GM23248 (cell line): ENCODE measurements at regions not wholly inside any gene's neighbourhood (a gene's known extent, or its start where the extent isn't known, plus 50 kb on each side); places are given as distances from the start of the nearest gene placed in this dataset.
A peak's percentile ranks its signal among the peaks of the same experiment; 100 is the strongest.

Experiments
- DNase-seq: peaks from one replicate; pipeline ENCODE4 v3.0.0-alpha.2; 2015
- H2AFZ ChIP-seq: fragments of 200-600 bp; sonication (generic); 2 replicates; pipeline ENCODE4 v1.6.1; 2016; ENCODE audit warnings: antibody characterized with exemption
- H3F3A ChIP-seq: fragments of 200-600 bp; sonication (generic); 2 replicates; pipeline ENCODE4 v1.6.1; 2016; ENCODE audit warnings: mild to moderate bottlenecking, antibody characterized with exemption, mixed run types; ENCODE audit not compliant: insufficient read depth
- H3K27ac ChIP-seq: fragments of 200-600 bp; sonication (generic); 2 replicates; pipeline ENCODE4 v1.5.1; 2016; ENCODE audit warnings: mild to moderate bottlenecking
- H3K27me3 ChIP-seq: fragments of 200-600 bp; sonication (generic); replicated peaks from 2 replicates; pipeline ENCODE4 v1.6.1; 2016; ENCODE audit warnings: mild to moderate bottlenecking; ENCODE audit not compliant: insufficient read depth
- H3K36me3 ChIP-seq: fragments of 200-600 bp; sonication (generic); 2 replicates; pipeline ENCODE4 v1.6.1; 2016; ENCODE audit warnings: low read depth, mild to moderate bottlenecking
- H3K4me1 ChIP-seq: fragments of 200-600 bp; sonication (generic); 2 replicates; pipeline ENCODE4 v1.6.1; 2016; ENCODE audit warnings: mild to moderate bottlenecking; ENCODE audit not compliant: insufficient read depth
- H3K4me2 ChIP-seq: fragments of 200-600 bp; sonication (generic); one replicate; pipeline ENCODE4 v1.6.1; 2016; ENCODE audit warnings: mild to moderate bottlenecking; ENCODE audit not compliant: unreplicated experiment
- H3K4me3 ChIP-seq: fragments of 200-600 bp; sonication (generic); 2 replicates; pipeline ENCODE4 v1.5.1; 2016; ENCODE audit warnings: mild to moderate bottlenecking
- H3K79me2 ChIP-seq: fragments of 200-600 bp; sonication (generic); 2 replicates; pipeline ENCODE4 v1.6.1; 2016; ENCODE audit warnings: mild to moderate bottlenecking; ENCODE audit not compliant: insufficient read depth
- H3K9ac ChIP-seq: fragments of 200-600 bp; sonication (generic); 2 replicates; pipeline ENCODE4 v1.6.1; 2016; ENCODE audit warnings: mild to moderate bottlenecking
- H3K9me2 ChIP-seq: fragments of 200-600 bp; sonication (generic); 2 replicates; pipeline ENCODE4 v1.6.1; 2016; ENCODE audit warnings: mixed run types, mild to moderate bottlenecking, moderate library complexity; ENCODE audit not compliant: insufficient read depth
- H3K9me3 ChIP-seq: fragments of 200-600 bp; sonication (generic); one replicate; pipeline ENCODE4 v1.6.1; 2017; ENCODE audit warnings: low read depth
- H4K20me1 ChIP-seq: fragments of 200-600 bp; sonication (generic); 2 replicates; pipeline ENCODE4 v1.6.0; 2016; ENCODE audit not compliant: insufficient read depth
- EZH2 ChIP-seq: fragments of 200-600 bp; sonication (generic); IDR thresholded peaks from 2 replicates; pipeline ENCODE4 v1.6.1; 2018; ENCODE audit warnings: antibody characterized with exemption, mild to moderate bottlenecking; ENCODE audit not compliant: insufficient read depth, poor library complexity, severe bottlenecking
- EZH2phosphoT487 ChIP-seq: fragments of 200-600 bp; sonication (generic); IDR thresholded peaks from 2 replicates; pipeline ENCODE4 v1.6.1; 2018; ENCODE audit warnings: antibody characterized with exemption, moderate library complexity, mild to moderate bottlenecking, low read depth; ENCODE audit not compliant: insufficient read depth
- WGBS, 2 experiments: methylation state at CpG; one replicate each; pipeline ENCODE4 v1.1.6; 2015 to 2017; ENCODE audit warnings: low lambda C conversion rate in 2 of 2, low coverage in 1 of 2; ENCODE audit errors: missing lambda C conversion rate in 2 of 2; 5-methylcytosine and 5-hydroxymethylcytosine counted together
- in situ Hi-C: fragments of 300-500 bp; cut with MboI; formaldehyde crosslinking; loops from 2 replicates; pipeline ENCODE4 v1.15.0; 2020

GRCh38 chr7:116083796-116084195, 53.2 kb upstream of the TFEC start:
- no peak overlapping the region for H3K27ac ChIP-seq
- no peak for DNase-seq
- no peak overlapping the region for H3K4me3 ChIP-seq
- H3K9me2 ChIP-seq: no peaks in the 10 kb centered on the region; the same call in 1 of the 2 replicates
- no peak overlapping the region for H3K4me2 ChIP-seq
- H3K27me3 ChIP-seq: no peaks in the 10 kb centered on the region
- TF ChIP-seq EZH2phosphoT487 (no peak), EZH2 (no peak)
- in situ Hi-C loops: no loop called here
- no peak overlapping the region for H2AFZ ChIP-seq
- no peaks in the 10 kb centered on the region for H3K9me3 ChIP-seq
- H3K36me3 ChIP-seq: no peaks in the 10 kb centered on the region
- no peaks in the 10 kb centered on the region for H3K79me2 ChIP-seq
- no peaks in the 10 kb centered on the region for H3K4me1 ChIP-seq
- WGBS, 2 experiments: 12 to 28% methylated on average over 2 of the region's 2 CpGs
- no peaks in the 10 kb centered on the region for H4K20me1 ChIP-seq
- H3K9ac ChIP-seq: no peak overlapping the region
- H3F3A ChIP-seq: no peaks in the 10 kb centered on the region

- no peak for TF ChIP-seq EZH2
- no peak for TF ChIP-seq EZH2phosphoT487
- Histone ChIP-seq H3K36me3 (no peaks in the 10 kb centered on the region), H3F3A (no peaks in the 10 kb centered on the region), H3K4me1 (no peaks in the 10 kb centered on the region), H4K20me1 (no peaks in the 10 kb centered on the region), H2AFZ (no peak overlapping the region), H3K4me2 (no peak overlapping the region), H3K9me3 (no peaks in the 10 kb centered on the region), H3K9ac (no peak overlapping the region), H3K4me3 (no peak overlapping the region), H3K9me2 (no peaks in the 10 kb centered on the region; the same call in 1 of the 2 replicates), H3K27me3 (no peaks in the 10 kb centered on the region), H3K27ac (no peak overlapping the region), H3K79me2 (no peaks in the 10 kb centered on the region)
- in situ Hi-C loops: no loop called here
- 37 to 39% methylated on average over 3 of the region's 3 CpGs for WGBS, 2 experiments
- DNase-seq: no peak
Observed at GRCh38 chr7:116086547-116087045, 56.0 kb upstream of the TFEC start.

GRCh38 chr7:116087291-116087690, 56.7 kb upstream of the TFEC start:
- in situ Hi-C loops: no loop called here
- Histone ChIP-seq H3K9ac (no peak overlapping the region), H4K20me1 (no peaks in the 10 kb centered on the region), H3K4me3 (no peak overlapping the region), H3K4me1 (no peaks in the 10 kb centered on the region), H3K36me3 (no peaks in the 10 kb centered on the region), H3K27ac (no peak overlapping the region), H3K9me3 (no peaks in the 10 kb centered on the region), H3K27me3 (no peaks in the 10 kb centered on the region), H3K79me2 (no peaks in the 10 kb centered on the region), H2AFZ (no peak overlapping the region), H3F3A (no peaks in the 10 kb centered on the region), H3K4me2 (no peak overlapping the region), H3K9me2 (no peaks in the 10 kb centered on the region; the same call in 1 of the 2 replicates)
- TF ChIP-seq EZH2: no peak
- TF ChIP-seq EZH2phosphoT487: no peak
- DNase-seq: no peak

- Histone ChIP-seq H3K9me2 (no peaks in the 10 kb centered on the region; the same call in 1 of the 2 replicates), H3F3A (no peaks in the 10 kb centered on the region), H4K20me1 (no peaks in the 10 kb centered on the region), H3K79me2 (no peaks in the 10 kb centered on the region), H3K4me2 (no peak overlapping the region), H2AFZ (no peak overlapping the region), H3K27ac (no peak overlapping the region), H3K9ac (no peak overlapping the region), H3K9me3 (no peaks in the 10 kb centered on the region), H3K36me3 (no peaks in the 10 kb centered on the region), H3K4me1 (no peaks in the 10 kb centered on the region), H3K27me3 (no peaks in the 10 kb centered on the region), H3K4me3 (no peak overlapping the region)
- in situ Hi-C loops: no loop called here
- WGBS, 2 experiments: 36% methylated on average over 2 of the region's 2 CpGs
- TF ChIP-seq EZH2phosphoT487: no peak
- no peak for TF ChIP-seq EZH2
- DNase-seq: no peak
Observed at GRCh38 chr7:116087984-116088383, 57.4 kb upstream of the TFEC start.

- H3K4me3 ChIP-seq: no peak overlapping the region
- no peaks in the 10 kb centered on the region; the same call in 1 of the 2 replicates for H3K9me2 ChIP-seq
- TF ChIP-seq EZH2 (no peak), EZH2phosphoT487 (no peak)
- H3K9me3 ChIP-seq: no peaks in the 10 kb centered on the region
- no peak overlapping the region for H2AFZ ChIP-seq
- no peaks in the 10 kb centered on the region for H3F3A ChIP-seq
- H3K4me1 ChIP-seq: no peaks in the 10 kb centered on the region
- no peaks in the 10 kb centered on the region for H3K36me3 ChIP-seq
- peak; percentile 7 for DNase-seq
- 58 to 59% methylated on average over 1 of the region's 1 CpG for WGBS, 2 experiments
- no peak overlapping the region for H3K4me2 ChIP-seq
- H3K9ac ChIP-seq: no peak overlapping the region
- in situ Hi-C loops: no loop called here
- H3K27me3 ChIP-seq: no peaks in the 10 kb centered on the region
- no peak overlapping the region for H3K27ac ChIP-seq
- no peaks in the 10 kb centered on the region for H3K79me2 ChIP-seq
- no peaks in the 10 kb centered on the region for H4K20me1 ChIP-seq
Observed at GRCh38 chr7:116089293-116089692, 58.7 kb upstream of the TFEC start.
